ENCODE measurements at regions not wholly inside any gene's neighbourhood (a gene's known extent, or its start where the extent isn't known, plus 50 kb on each side); places are given as distances from the start of the nearest gene placed in this dataset.

DNA sequence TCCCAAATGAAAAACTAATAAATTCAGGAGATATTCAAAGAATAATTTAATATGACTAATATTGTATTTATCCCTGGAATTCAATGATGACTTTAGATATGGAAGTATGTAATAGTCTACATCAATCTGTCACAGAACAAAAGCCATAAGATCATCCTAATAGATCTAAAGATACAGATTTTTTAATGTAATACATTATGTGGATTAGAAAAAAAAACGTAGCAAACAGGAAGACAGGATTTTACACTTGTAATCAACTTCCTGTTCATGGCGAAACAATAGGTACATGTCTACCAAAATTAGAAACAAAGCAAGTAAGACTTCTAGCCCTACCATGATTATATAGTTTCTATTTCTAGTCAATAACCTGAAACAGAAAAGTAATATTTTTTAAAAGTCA lies 192.2 kb downstream of the TTC32 start:
- Histone ChIP-seq H3K4me3 (ENCODE audit: low read length) (no peak overlapping the region), H3K27ac (ENCODE audit: low read length) (no peak overlapping the region), H3K36me3 (ENCODE audit: insufficient read depth, low read depth, low read length) (no peaks in the 10 kb centered on the region), H3K4me1 (ENCODE audit: insufficient read depth, low read length) (no peaks in the 10 kb centered on the region), H3K9me3 (ENCODE audit: insufficient read depth, low read depth, low read length) (no peaks in the 10 kb centered on the region), H3K9ac (ENCODE audit: low read depth, low read length) (no peak overlapping the region), H3K27me3 (ENCODE audit: insufficient read depth, low read length) (no peaks in the 10 kb centered on the region)

DNA sequence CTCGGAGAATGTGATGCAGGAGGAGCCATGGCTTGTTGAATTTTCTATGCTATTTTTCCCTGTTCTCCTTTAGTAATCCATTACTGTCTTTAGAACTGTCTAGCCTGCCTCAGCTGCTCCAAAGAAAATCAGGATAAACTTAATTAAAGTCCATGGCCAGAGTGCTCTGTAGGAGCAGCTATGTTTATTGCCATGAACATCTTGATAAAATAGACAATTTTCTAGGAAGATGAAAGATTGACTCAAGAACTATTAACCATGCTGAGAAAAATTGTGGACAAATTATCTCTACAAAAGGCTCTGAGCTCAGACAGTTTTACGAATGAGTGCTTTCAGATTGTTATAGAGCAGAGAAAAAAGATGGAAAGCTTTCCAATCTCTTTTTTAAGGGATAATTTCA lies 193.0 kb downstream of the TTC32 start:
- H3K9ac ChIP-seq (ENCODE audit: low read depth, low read length) = no peak overlapping the region
- no peak overlapping the region for H3K27ac ChIP-seq (ENCODE audit: low read length)
- H3K9me3 ChIP-seq (ENCODE audit: insufficient read depth, low read depth, low read length) = no peaks in the 10 kb centered on the region
- H3K27me3 ChIP-seq (ENCODE audit: insufficient read depth, low read length) = no peaks in the 10 kb centered on the region
- no peaks in the 10 kb centered on the region for H3K36me3 ChIP-seq (ENCODE audit: insufficient read depth, low read depth, low read length)
- no peaks in the 10 kb centered on the region for H3K4me1 ChIP-seq (ENCODE audit: insufficient read depth, low read length)
- H3K4me3 ChIP-seq (ENCODE audit: low read length) = no peak overlapping the region

DNA sequence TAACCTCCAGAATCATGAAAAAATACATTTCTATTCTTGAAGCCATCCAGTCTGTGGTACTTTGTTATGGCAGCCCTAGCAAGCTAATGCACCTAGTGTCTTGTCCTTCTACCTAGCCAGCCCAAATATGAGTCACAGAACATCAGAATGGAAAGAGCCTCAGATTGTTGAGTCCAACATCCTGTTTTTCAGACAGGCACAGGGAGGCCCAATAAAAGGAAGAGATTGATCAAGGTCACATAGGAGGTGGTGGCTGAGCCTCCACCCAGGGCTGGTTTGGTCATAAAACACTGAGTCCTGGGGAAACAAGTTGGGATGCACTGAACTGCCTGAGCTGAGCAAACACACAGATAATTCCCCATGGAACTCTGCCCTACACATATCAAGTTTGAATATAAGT lies 195.5 kb downstream of the TTC32 start:
- H3K27ac ChIP-seq (ENCODE audit: low read length) = no peak overlapping the region
- no peaks in the 10 kb centered on the region for H3K36me3 ChIP-seq (ENCODE audit: insufficient read depth, low read depth, low read length)
- no peaks in the 10 kb centered on the region for H3K4me1 ChIP-seq (ENCODE audit: insufficient read depth, low read length)
- no peak overlapping the region for H3K4me3 ChIP-seq (ENCODE audit: low read length)
- H3K9me3 ChIP-seq (ENCODE audit: insufficient read depth, low read depth, low read length) = no peaks in the 10 kb centered on the region
- no peaks in the 10 kb centered on the region for H3K27me3 ChIP-seq (ENCODE audit: insufficient read depth, low read length)
- H3K9ac ChIP-seq (ENCODE audit: low read depth, low read length) = no peak overlapping the region

DNA sequence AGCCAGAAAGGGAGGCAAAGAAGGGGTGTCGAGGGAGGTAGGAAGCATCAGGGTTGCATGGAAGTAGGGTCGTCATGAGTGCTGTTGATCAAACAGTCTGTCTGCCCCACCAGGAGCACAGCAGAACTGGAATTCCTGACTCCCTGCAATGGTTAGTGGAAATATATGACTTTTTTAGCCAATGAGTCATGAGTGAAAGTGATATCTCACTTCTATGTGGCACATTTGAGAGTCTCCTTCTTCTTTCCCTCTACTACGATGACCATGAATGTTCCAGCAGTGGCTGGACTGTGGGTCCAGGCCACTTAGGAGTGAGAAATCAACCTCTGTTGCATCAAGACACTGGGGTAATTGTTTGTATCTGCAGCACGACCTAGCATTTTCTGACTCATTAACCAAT lies 199.5 kb downstream of the TTC32 start:
- H3K4me1 ChIP-seq (ENCODE audit: insufficient read depth, low read length) = no peaks in the 10 kb centered on the region
- no peak overlapping the region for H3K4me3 ChIP-seq (ENCODE audit: low read length)
- no peak overlapping the region for H3K9ac ChIP-seq (ENCODE audit: low read depth, low read length)
- H3K36me3 ChIP-seq (ENCODE audit: insufficient read depth, low read depth, low read length) = no peaks in the 10 kb centered on the region
- H3K9me3 ChIP-seq (ENCODE audit: insufficient read depth, low read depth, low read length) = no peaks in the 10 kb centered on the region
- no peak overlapping the region for H3K27ac ChIP-seq (ENCODE audit: low read length)
- H3K27me3 ChIP-seq (ENCODE audit: insufficient read depth, low read length) = no peaks in the 10 kb centered on the region

DNA sequence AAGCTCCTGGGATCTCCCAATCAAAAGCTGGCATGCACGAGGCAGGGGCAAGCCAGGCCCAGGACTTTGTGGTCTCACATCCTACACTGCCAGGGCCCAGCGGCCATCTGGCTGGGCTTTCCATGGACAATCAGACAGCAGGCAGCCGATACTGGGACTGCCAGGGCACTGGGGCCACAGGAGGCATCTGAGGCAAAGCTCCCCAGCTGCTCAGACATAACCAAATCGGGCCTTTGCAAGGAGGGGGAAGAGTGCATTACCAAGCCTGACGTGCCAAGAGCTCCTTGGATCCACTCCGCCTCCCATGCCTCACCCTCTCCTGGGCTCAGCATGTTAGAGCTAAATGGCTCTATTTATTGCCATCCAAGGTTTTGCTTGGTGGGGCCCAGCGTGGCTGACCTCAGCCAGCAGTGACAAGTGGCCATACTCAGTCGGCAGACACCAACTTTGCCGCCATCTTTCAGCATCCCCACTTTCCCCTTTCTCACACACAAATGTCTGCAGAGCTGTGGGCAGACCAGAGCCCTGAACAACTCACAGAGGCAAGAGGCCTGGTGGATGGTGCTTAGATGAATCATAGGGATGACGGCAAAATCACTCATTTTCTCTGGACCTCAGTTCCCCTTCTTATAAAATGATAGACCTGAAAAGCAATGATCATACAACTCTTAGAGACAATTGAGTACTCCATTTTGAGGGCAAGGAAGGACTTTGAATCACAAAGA lies 200.8 kb downstream of the TTC32 start:
- H3K9me3 ChIP-seq (ENCODE audit: insufficient read depth, low read depth, low read length) = no peaks in the 10 kb centered on the region
- H3K9ac ChIP-seq (ENCODE audit: low read depth, low read length) = no peak overlapping the region
- no peaks in the 10 kb centered on the region for H3K27me3 ChIP-seq (ENCODE audit: insufficient read depth, low read length)
- H3K36me3 ChIP-seq (ENCODE audit: insufficient read depth, low read depth, low read length) = no peaks in the 10 kb centered on the region
- no peaks in the 10 kb centered on the region for H3K4me1 ChIP-seq (ENCODE audit: insufficient read depth, low read length)
- no peak overlapping the region for H3K4me3 ChIP-seq (ENCODE audit: low read length)
- no peak overlapping the region for H3K27ac ChIP-seq (ENCODE audit: low read length)

DNA sequence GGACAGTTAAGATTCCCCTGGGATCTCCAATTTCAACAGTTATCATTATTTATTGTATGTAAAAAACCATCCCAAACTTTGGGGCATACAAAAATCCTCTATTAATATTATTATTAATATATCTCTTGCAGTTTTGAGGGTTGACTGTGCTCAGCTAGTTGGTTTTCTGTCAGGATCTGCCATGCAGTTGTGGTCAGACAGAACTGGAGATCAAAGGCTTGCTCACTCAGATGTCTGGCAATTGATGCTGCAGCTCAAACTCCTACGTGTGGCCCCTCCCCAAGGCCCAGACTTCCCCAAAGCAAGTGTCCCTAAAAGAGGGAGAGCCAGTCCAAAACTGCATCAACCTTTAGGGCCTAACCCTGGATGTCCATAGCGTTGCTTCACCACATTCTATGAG lies 204.7 kb downstream of the TTC32 start:
- H3K36me3 ChIP-seq (ENCODE audit: insufficient read depth, low read depth, low read length) = no peaks in the 10 kb centered on the region
- H3K4me1 ChIP-seq (ENCODE audit: insufficient read depth, low read length) = no peaks in the 10 kb centered on the region
- no peaks in the 10 kb centered on the region for H3K27me3 ChIP-seq (ENCODE audit: insufficient read depth, low read length)
- H3K4me3 ChIP-seq (ENCODE audit: low read length) = no peak overlapping the region
- no peaks in the 10 kb centered on the region for H3K9me3 ChIP-seq (ENCODE audit: insufficient read depth, low read depth, low read length)
- H3K27ac ChIP-seq (ENCODE audit: low read length) = no peak overlapping the region
- H3K9ac ChIP-seq (ENCODE audit: low read depth, low read length) = no peak overlapping the region

DNA sequence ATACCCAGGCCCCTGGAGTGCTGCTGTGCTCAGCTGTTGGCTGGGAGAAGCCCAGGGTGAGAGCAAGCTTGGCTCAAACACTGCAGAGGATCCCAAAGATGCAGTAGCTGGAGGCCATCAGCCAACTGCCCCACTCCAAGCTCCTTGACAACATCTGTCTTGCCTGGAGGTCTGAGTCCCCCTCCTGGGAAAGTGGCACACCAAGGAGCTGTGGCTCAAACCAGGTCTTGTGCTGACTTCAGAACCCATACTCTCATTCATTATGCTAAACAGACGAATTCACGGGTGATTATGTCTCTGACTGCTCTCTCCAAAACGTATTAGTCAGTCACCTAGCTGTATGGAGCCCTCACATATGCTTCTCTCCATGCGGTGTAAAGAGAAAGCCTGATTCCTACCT lies 206.1 kb downstream of the TTC32 start:
- Histone ChIP-seq H3K36me3 (ENCODE audit: insufficient read depth, low read depth, low read length) (no peaks in the 10 kb centered on the region), H3K4me1 (ENCODE audit: insufficient read depth, low read length) (no peaks in the 10 kb centered on the region), H3K4me3 (ENCODE audit: low read length) (no peak overlapping the region), H3K27ac (ENCODE audit: low read length) (no peak overlapping the region), H3K9me3 (ENCODE audit: insufficient read depth, low read depth, low read length) (no peaks in the 10 kb centered on the region), H3K27me3 (ENCODE audit: insufficient read depth, low read length) (no peaks in the 10 kb centered on the region), H3K9ac (ENCODE audit: low read depth, low read length) (no peak overlapping the region)

DNA sequence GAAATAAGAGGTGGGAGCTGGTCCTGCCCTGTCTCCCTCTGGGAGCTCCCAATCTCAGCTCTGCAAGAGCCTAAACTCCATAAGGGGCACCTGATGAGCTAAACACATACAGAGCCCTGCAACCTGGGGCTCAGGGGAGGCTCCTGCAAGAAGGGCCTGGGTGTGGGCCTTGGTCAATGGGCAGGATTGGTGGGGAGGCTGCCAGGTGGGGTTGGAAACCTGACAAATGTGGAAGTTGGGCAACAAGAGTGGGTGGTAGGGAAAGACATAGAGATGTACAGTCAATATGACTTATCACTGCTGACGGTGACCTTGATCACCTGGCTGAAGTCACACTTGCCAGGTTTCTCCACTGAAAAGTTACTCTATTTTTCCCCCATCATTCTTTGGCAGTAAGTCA lies 209.9 kb downstream of the TTC32 start:
- no peak overlapping the region for H3K9ac ChIP-seq (ENCODE audit: low read depth, low read length)
- no peak overlapping the region for H3K4me3 ChIP-seq (ENCODE audit: low read length)
- no peak overlapping the region for H3K27ac ChIP-seq (ENCODE audit: low read length)
- H3K9me3 ChIP-seq (ENCODE audit: insufficient read depth, low read depth, low read length) = no peaks in the 10 kb centered on the region
- no peaks in the 10 kb centered on the region for H3K27me3 ChIP-seq (ENCODE audit: insufficient read depth, low read length)
- H3K36me3 ChIP-seq (ENCODE audit: insufficient read depth, low read depth, low read length) = no peaks in the 10 kb centered on the region
- no peaks in the 10 kb centered on the region for H3K4me1 ChIP-seq (ENCODE audit: insufficient read depth, low read length)

DNA sequence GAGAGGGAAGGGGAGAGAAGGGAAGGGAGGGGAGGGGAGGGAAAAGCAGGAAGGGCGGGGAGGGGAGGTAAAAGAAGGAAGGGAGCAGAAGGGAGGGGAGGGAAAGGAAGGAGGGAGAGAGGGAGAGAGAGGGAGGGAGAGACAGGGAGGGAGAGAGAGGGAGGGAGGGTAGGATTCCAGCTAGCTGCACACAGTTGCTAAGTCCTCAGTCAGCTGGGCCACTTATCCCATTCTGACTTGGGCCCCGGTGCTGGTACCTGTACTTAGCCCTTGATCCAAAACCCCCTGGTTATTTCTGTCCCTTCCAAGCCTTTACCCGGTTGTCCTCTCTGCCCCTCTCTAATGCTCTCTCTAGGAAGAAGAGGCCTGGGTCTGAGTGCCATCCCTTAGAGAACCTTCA lies 211.4 kb downstream of the TTC32 start:
- H3K27ac ChIP-seq (ENCODE audit: low read length) = no peak overlapping the region
- no peaks in the 10 kb centered on the region for H3K27me3 ChIP-seq (ENCODE audit: insufficient read depth, low read length)
- H3K9me3 ChIP-seq (ENCODE audit: insufficient read depth, low read depth, low read length) = no peaks in the 10 kb centered on the region

DNA sequence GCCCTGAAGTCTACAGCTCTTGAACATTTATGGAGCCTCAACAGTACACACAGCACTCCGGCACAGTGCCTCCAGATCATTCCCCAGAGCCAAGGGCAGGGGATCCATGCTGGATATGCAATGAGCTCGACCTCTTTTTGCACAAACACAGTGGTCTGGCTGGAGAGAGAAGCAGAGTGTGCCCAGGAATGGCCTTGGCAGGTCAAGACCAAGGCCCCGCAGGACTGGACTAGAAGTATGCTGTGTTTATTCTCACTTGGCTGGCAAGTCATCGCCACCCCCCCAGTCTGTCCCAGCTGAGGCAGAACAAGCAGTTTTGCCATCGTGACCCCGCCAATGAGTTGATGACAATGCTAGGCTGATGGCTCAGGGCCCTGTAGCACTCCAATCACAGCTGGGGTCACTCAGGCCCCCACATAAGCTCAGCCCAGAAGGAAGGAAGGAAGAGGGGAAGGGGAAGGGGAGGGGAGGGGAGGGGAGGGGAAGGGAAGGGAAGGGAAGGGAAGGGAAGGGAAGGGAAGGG lies 212.1 kb downstream of the TTC32 start:
- Histone ChIP-seq H3K4me3 (ENCODE audit: low read length) (no peak overlapping the region), H3K36me3 (ENCODE audit: insufficient read depth, low read depth, low read length) (no peaks in the 10 kb centered on the region), H3K4me1 (ENCODE audit: insufficient read depth, low read length) (no peaks in the 10 kb centered on the region), H3K27me3 (ENCODE audit: insufficient read depth, low read length) (no peaks in the 10 kb centered on the region), H3K27ac (ENCODE audit: low read length) (no peak overlapping the region), H3K9ac (ENCODE audit: low read depth, low read length) (no peak overlapping the region), H3K9me3 (ENCODE audit: insufficient read depth, low read depth, low read length) (no peaks in the 10 kb centered on the region)

More for the DNA sequence above, 211.4 kb downstream of the TTC32 start:
- H3K4me1 ChIP-seq (ENCODE audit: insufficient read depth, low read length) = no peaks in the 10 kb centered on the region
- H3K9ac ChIP-seq (ENCODE audit: low read depth, low read length) = no peak overlapping the region
- no peaks in the 10 kb centered on the region for H3K36me3 ChIP-seq (ENCODE audit: insufficient read depth, low read depth, low read length)
- no peak overlapping the region for H3K4me3 ChIP-seq (ENCODE audit: low read length)

DNA sequence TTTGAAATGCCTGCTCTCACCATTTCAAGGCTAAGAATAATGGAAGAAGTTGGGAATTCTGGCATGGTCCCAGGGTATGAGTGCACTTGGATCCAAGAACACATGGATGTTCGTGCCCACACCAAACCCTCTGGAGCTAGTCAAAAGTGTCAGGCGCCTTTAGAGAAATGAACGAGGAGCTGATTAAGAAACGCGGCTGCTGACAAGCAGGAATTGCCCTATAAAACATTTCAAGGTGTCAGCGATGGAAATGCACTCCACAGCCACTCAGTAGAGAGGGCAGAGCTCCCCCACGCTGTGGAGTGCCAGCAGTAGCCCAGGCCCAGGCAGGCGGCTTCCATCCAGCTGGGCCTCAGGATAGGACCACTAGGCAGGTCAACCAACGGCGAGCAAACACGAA lies 213.7 kb downstream of the TTC32 start:
- Histone ChIP-seq H3K36me3 (ENCODE audit: insufficient read depth, low read depth, low read length) (no peaks in the 10 kb centered on the region), H3K4me3 (ENCODE audit: low read length) (no peak overlapping the region), H3K9ac (ENCODE audit: low read depth, low read length) (no peak overlapping the region), H3K27me3 (ENCODE audit: insufficient read depth, low read length) (no peaks in the 10 kb centered on the region), H3K9me3 (ENCODE audit: insufficient read depth, low read depth, low read length) (no peaks in the 10 kb centered on the region), H3K27ac (ENCODE audit: low read length) (no peak overlapping the region), H3K4me1 (ENCODE audit: insufficient read depth, low read length) (no peaks in the 10 kb centered on the region)

DNA sequence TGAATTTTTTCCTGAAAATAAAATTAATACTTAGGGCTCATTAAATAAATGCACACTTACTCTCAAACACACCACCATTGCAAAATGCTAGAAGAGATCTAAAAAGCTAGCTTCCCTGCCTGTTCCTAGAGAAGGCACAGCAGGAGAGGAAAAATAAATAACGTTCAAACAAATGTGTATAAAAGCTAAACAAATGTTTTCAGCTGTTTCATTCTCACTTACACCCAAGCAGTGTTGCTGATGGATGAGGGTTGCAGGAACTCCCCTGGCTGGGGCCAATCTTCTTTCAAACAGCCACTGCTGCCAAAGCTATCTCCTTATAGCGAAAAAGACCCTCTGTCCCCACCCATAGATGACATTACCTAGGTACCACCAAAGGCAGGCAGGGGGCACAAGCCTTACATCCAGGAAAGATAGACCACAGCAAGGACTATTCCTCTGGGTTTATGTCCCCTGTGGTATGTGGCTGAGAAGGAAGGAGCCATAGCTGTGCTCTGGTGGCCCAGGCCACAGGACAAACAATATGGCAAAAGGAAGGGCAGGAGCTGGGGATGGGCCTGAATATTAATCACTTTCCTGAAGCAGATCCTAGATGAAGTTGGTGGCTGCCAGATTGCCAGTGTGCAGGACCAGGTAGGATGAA lies 214.6 kb downstream of the TTC32 start:
- H3K4me1 ChIP-seq (ENCODE audit: insufficient read depth, low read length) = no peaks in the 10 kb centered on the region

More for the DNA sequence above, 214.6 kb downstream of the TTC32 start:
- no peak overlapping the region for H3K9ac ChIP-seq (ENCODE audit: low read depth, low read length)
- H3K36me3 ChIP-seq (ENCODE audit: insufficient read depth, low read depth, low read length) = no peaks in the 10 kb centered on the region
- H3K27ac ChIP-seq (ENCODE audit: low read length) = no peak overlapping the region
- no peaks in the 10 kb centered on the region for H3K9me3 ChIP-seq (ENCODE audit: insufficient read depth, low read depth, low read length)
- H3K4me3 ChIP-seq (ENCODE audit: low read length) = no peak overlapping the region
- H3K27me3 ChIP-seq (ENCODE audit: insufficient read depth, low read length) = no peaks in the 10 kb centered on the region
